H9 (cell line): ENCODE measurements at regions not wholly inside any gene's neighbourhood (a gene's known extent, or its start where the extent isn't known, plus 50 kb on each side); places are given as distances from the start of the nearest gene placed in this dataset.

Experiments used
- DNase-seq: peaks from one replicate; pipeline ENCODE4 v3.0.0-alpha.2; 2017
- H2AFZ ChIP-seq: one replicate; pipeline ENCODE4 v1.6.1; 2013; ENCODE audit warnings: mild to moderate bottlenecking, low read length, control low read depth, moderate library complexity
- H2AK5ac ChIP-seq: 2 replicates; pipeline ENCODE4 v1.6.1; 2013; ENCODE audit warnings: low read length, control low read depth, mixed read lengths; ENCODE audit not compliant: insufficient read length
- H2BK120ac ChIP-seq: one replicate; pipeline ENCODE4 v1.6.1; 2013; ENCODE audit warnings: low read depth, mild to moderate bottlenecking, low read length, control low read depth, inconsistent platforms; ENCODE audit not compliant: poor library complexity, severe bottlenecking
- H2BK12ac ChIP-seq: 2 replicates; pipeline ENCODE4 v1.6.1; 2013; ENCODE audit warnings: low read length, control low read depth, mixed read lengths, low read depth; ENCODE audit not compliant: insufficient read length
- H2BK15ac ChIP-seq: 2 replicates; pipeline ENCODE4 v1.6.1; 2013; ENCODE audit warnings: low read depth, low read length, control low read depth
- H2BK20ac ChIP-seq: one replicate; pipeline ENCODE4 v1.6.1; 2013; ENCODE audit warnings: low read depth, mild to moderate bottlenecking, low read length, control low read depth, inconsistent platforms; ENCODE audit not compliant: poor library complexity, severe bottlenecking
- H2BK5ac ChIP-seq: 2 replicates; pipeline ENCODE4 v1.6.1; 2013; ENCODE audit warnings: low read length, control low read depth, mixed read lengths; ENCODE audit not compliant: insufficient read length
- H3K14ac ChIP-seq: 2 replicates; pipeline ENCODE4 v1.6.1; 2013; ENCODE audit warnings: low read length, control low read depth; ENCODE audit not compliant: insufficient read depth
- H3K18ac ChIP-seq: 2 replicates; pipeline ENCODE4 v1.6.1; 2013; ENCODE audit warnings: low read depth, mild to moderate bottlenecking, mixed read lengths, low read length, control low read depth; ENCODE audit not compliant: insufficient read length
- H3K23ac ChIP-seq: 2 replicates; pipeline ENCODE4 v1.6.1; 2013; ENCODE audit warnings: low read length, control low read depth, mixed read lengths, low read depth; ENCODE audit not compliant: insufficient read length
- H3K23me2 ChIP-seq: 2 replicates; pipeline ENCODE4 v1.6.1; 2013; ENCODE audit warnings: low read depth, mild to moderate bottlenecking, mixed read lengths, low read length, control low read depth; ENCODE audit not compliant: insufficient read length, poor library complexity, severe bottlenecking
- H3K27ac ChIP-seq: 2 replicates; pipeline ENCODE4 v1.5.1; 2013; ENCODE audit warnings: low read length, control low read depth, mixed read lengths, low read depth; ENCODE audit not compliant: insufficient read length
- H3K27me3 ChIP-seq: 2 replicates; pipeline ENCODE4 v1.6.1; 2013; ENCODE audit warnings: low read length, control low read depth, inconsistent platforms; ENCODE audit not compliant: insufficient read depth
- H3K4ac ChIP-seq: 2 replicates; pipeline ENCODE4 v1.6.1; 2013; ENCODE audit warnings: low read depth, mild to moderate bottlenecking, control low read depth, inconsistent platforms, low read length, moderate library complexity
- H3K4me1 ChIP-seq: 2 replicates; pipeline ENCODE4 v1.6.1; 2013; ENCODE audit warnings: low read length, control low read depth, inconsistent platforms; ENCODE audit not compliant: insufficient read depth
- H3K4me2 ChIP-seq: 2 replicates; pipeline ENCODE4 v1.6.1; 2013; ENCODE audit warnings: low read length, control low read depth, mixed read lengths; ENCODE audit not compliant: insufficient read length, insufficient read depth
- H3K56ac ChIP-seq: 2 replicates; pipeline ENCODE4 v1.6.1; 2013; ENCODE audit warnings: low read depth, mild to moderate bottlenecking, mixed read lengths, low read length, control low read depth; ENCODE audit not compliant: insufficient read length
- H3K79me1 ChIP-seq: 2 replicates; pipeline ENCODE4 v1.6.1; 2013; ENCODE audit warnings: low read depth, mild to moderate bottlenecking, moderate library complexity, low read length, control low read depth, inconsistent platforms; ENCODE audit not compliant: insufficient read depth, poor library complexity, severe bottlenecking
- H3K79me2 ChIP-seq: 2 replicates; pipeline ENCODE4 v1.6.1; 2013; ENCODE audit warnings: low read length, control low read depth, inconsistent platforms; ENCODE audit not compliant: insufficient read depth
- H3K9ac ChIP-seq: 2 replicates; pipeline ENCODE4 v1.6.1; 2013; ENCODE audit warnings: low read length, control low read depth, mixed read lengths; ENCODE audit not compliant: insufficient read length; ENCODE audit errors: extremely low read depth
- H3K9me3 ChIP-seq: one replicate; pipeline ENCODE4 v1.6.1; 2013; ENCODE audit warnings: low read depth, low read length, inconsistent platforms; ENCODE audit not compliant: control insufficient read depth
- H3T11ph ChIP-seq: one replicate; pipeline ENCODE4 v1.6.1; 2013; ENCODE audit warnings: mild to moderate bottlenecking, low read length, control low read depth, inconsistent platforms
- H4K20me1 ChIP-seq: one replicate; pipeline ENCODE4 v1.6.1; 2013; ENCODE audit not compliant: control insufficient read depth, insufficient read length, insufficient read depth
- H4K5ac ChIP-seq: 2 replicates; pipeline ENCODE4 v1.6.1; 2013; ENCODE audit warnings: low read depth, mild to moderate bottlenecking, mixed read lengths, low read length, control low read depth; ENCODE audit not compliant: insufficient read length
- H4K8ac ChIP-seq: replicated peaks from 2 replicates; pipeline ENCODE4 v1.6.1; 2013; ENCODE audit warnings: low read length, control low read depth, mixed read lengths, low read depth; ENCODE audit not compliant: insufficient read length
- H4K91ac ChIP-seq: 2 replicates; pipeline ENCODE4 v1.6.1; 2013; ENCODE audit warnings: low read depth, mild to moderate bottlenecking, moderate library complexity, mixed read lengths, low read length, control low read depth; ENCODE audit not compliant: insufficient read length
- H3K27ac Mint-ChIP-seq, 3 experiments: 2 replicates in 2 of 3; 3 replicates in 1 of 3; pipeline ENCODE4 v1.8.0; 2020 to 2021; ENCODE audit warnings: mixed read lengths in 3 of 3, mild to moderate bottlenecking in 1 of 3, moderate library complexity in 1 of 3
- H3K27me3 Mint-ChIP-seq: 2 replicates; pipeline ENCODE4 v1.8.0; 2021; ENCODE audit warnings: low read depth, mild to moderate bottlenecking, moderate library complexity, mixed read lengths
- H3K36me3 Mint-ChIP-seq, 3 experiments: 2 replicates in 2 of 3; 3 replicates in 1 of 3; pipeline ENCODE4 v1.8.0; 2020 to 2021; ENCODE audit warnings: low read depth in 3 of 3, mixed read lengths in 3 of 3; ENCODE audit not compliant: insufficient read depth in 1 of 3
- H3K4me1 Mint-ChIP-seq, 2 experiments: 2 replicates each; pipeline ENCODE4 v1.8.0; 2020; ENCODE audit warnings: mixed read lengths in 2 of 2
- H3K4me3 Mint-ChIP-seq, 2 experiments: 2 replicates in 1 of 2; 3 replicates in 1 of 2; pipeline ENCODE4 v1.8.0; 2020 to 2021; ENCODE audit warnings: mild to moderate bottlenecking in 2 of 2, mixed read lengths in 2 of 2, moderate library complexity in 1 of 2
- H3K9me3 Mint-ChIP-seq, 2 experiments: 2 replicates in 1 of 2; 3 replicates in 1 of 2; pipeline ENCODE4 v1.8.0; 2020; ENCODE audit warnings: mild to moderate bottlenecking in 2 of 2, mixed read lengths in 2 of 2, moderate library complexity in 1 of 2
- CTCF ChIP-seq: fragments of 200-600 bp; sonication (generic); conservative IDR thresholded peaks from 3 replicates; pipeline ENCODE4 v1.8.0; 2021; ENCODE audit warnings: antibody characterized with exemption, mild to moderate bottlenecking
- WGBS: extraction: QIAGEN DNeasy Blood & Tissue Kit; methylation state at CpG from one replicate; pipeline ENCODE4 v1.1.7; 2013; ENCODE audit warnings: missing lambda C conversion rate, low lambda C conversion rate, mixed read lengths; ENCODE audit not compliant: insufficient read length; ENCODE audit errors: extremely low coverage; 5-methylcytosine and 5-hydroxymethylcytosine counted together

- Histone ChIP-seq H2BK120ac (no peak overlapping the region), H2AK5ac (no peak overlapping the region)
- H3K27ac Mint-ChIP-seq: no peak overlapping the region
Measured at GRCh38 chr16:8431783-8432182, 158.5 kb downstream of the TMEM114 start.

More at GRCh38 chr16:8431783-8432182, 158.5 kb downstream of the TMEM114 start:
- H2BK20ac ChIP-seq: no peak overlapping the region
- no peak overlapping the region for H3K23ac ChIP-seq
- no peak overlapping the region for H4K8ac ChIP-seq
- H3K14ac ChIP-seq: no peak overlapping the region
- H3K79me1 ChIP-seq: no peaks in the 10 kb centered on the region
- no peaks in the 10 kb centered on the region for H3K36me3 Mint-ChIP-seq
- no peak overlapping the region for H3K56ac ChIP-seq
- H3K9ac ChIP-seq: no peak overlapping the region
- H3K27me3 Mint-ChIP-seq: peaks cover 24% of the 10 kb centered on the region
- no CpG with 5 or more reads among the region's 1 CpG for WGBS
- no peak overlapping the region for H2AFZ ChIP-seq
- no peak overlapping the region for H3K4me2 ChIP-seq
- no peak for DNase-seq
- H3K4me1 ChIP-seq: no peaks in the 10 kb centered on the region
- H3K27ac ChIP-seq: no peak overlapping the region
- no peak overlapping the region for H2BK5ac ChIP-seq
- no peak overlapping the region for H3K4ac ChIP-seq
- H3K27me3 ChIP-seq: no peaks in the 10 kb centered on the region
- no peaks in the 10 kb centered on the region for H3K79me2 ChIP-seq
- no peak overlapping the region for H4K5ac ChIP-seq
- H3K23me2 ChIP-seq: no peaks in the 10 kb centered on the region
- no peak overlapping the region for H3T11ph ChIP-seq
- H2BK12ac ChIP-seq: no peak overlapping the region
- H4K20me1 ChIP-seq: no peaks in the 10 kb centered on the region
- no peak overlapping the region for H4K91ac ChIP-seq
- no peak overlapping the region for H2BK15ac ChIP-seq
- no peaks in the 10 kb centered on the region for H3K4me1 Mint-ChIP-seq
- H3K18ac ChIP-seq: no peak overlapping the region
- H3K9me3 ChIP-seq: no peaks in the 10 kb centered on the region
- H3K4me3 Mint-ChIP-seq: no peak overlapping the region
- no peaks in the 10 kb centered on the region for H3K9me3 Mint-ChIP-seq
- no peak for TF ChIP-seq CTCF
